Neural cell (in vitro differentiated cells): ENCODE measurements at regions not wholly inside any gene's neighbourhood (a gene's known extent, or its start where the extent isn't known, plus 50 kb on each side); places are given as distances from the start of the nearest gene placed in this dataset.

Source experiments
- CTCF ChIP-seq: fragments of 450-650 bp; IDR thresholded peaks from 2 replicates; pipeline ENCODE4 v1.5.1; 2014; ENCODE audit warnings: antibody characterized with exemption, mild to moderate bottlenecking, moderate library complexity; ENCODE audit not compliant: poor library complexity, severe bottlenecking
- EP300 ChIP-seq: fragments of 450-650 bp; conservative IDR thresholded peaks from 2 replicates; pipeline ENCODE4 v1.6.1; 2014; ENCODE audit warnings: antibody characterized with exemption, mild to moderate bottlenecking, moderate library complexity; ENCODE audit not compliant: poor library complexity, severe bottlenecking
- EZH2 ChIP-seq: fragments of 200-600, 300-800 bp; shearing (Covaris generic), sonication (generic); IDR thresholded peaks from 2 replicates; pipeline ENCODE4 v1.6.1; 2014; ENCODE audit warnings: antibody characterized with exemption, low read length, borderline replicate concordance, mild to moderate bottlenecking; ENCODE audit not compliant: insufficient read depth, poor library complexity, severe bottlenecking
- POLR2AphosphoS5 ChIP-seq: IDR thresholded peaks from 2 replicates; pipeline ENCODE4 v1.6.1; 2012
- RAD21 ChIP-seq: fragments of 450-650 bp; conservative IDR thresholded peaks from 2 replicates; pipeline ENCODE4 v1.6.1; 2014; ENCODE audit warnings: antibody characterized with exemption, mild to moderate bottlenecking, moderate library complexity
- REST ChIP-seq: IDR thresholded peaks from 2 replicates; pipeline ENCODE4 v1.6.1; 2012; ENCODE audit warnings: borderline replicate concordance
- SMC3 ChIP-seq: fragments of 450-650 bp; conservative IDR thresholded peaks from 2 replicates; pipeline ENCODE4 v1.6.1; 2014; ENCODE audit warnings: antibody characterized with exemption, mild to moderate bottlenecking, moderate library complexity; ENCODE audit not compliant: poor library complexity
- TAF1 ChIP-seq: IDR thresholded peaks from 2 replicates; pipeline ENCODE4 v1.6.1; 2012; ENCODE audit warnings: low read depth

- TF ChIP-seq TAF1 (no peak), CTCF (no peak), EZH2 (no peak), REST (no peak), POLR2AphosphoS5 (no peak), RAD21 (no peak), EP300 (no peak), SMC3 (no peak)
These were observed 946.8 kb downstream of the OTOL1 start for GRCh38 chr3:162443376-162443775.
